Upper lobe of left lung (tissue), 6 donors: ENCODE measurements at regions not wholly inside any gene's neighbourhood (a gene's known extent, or its start where the extent isn't known, plus 50 kb on each side); places are given as distances from the start of the nearest gene placed in this dataset.
"Not testable (repeated sequence)": the region's sequence is repeated elsewhere in the genome, so short reads cannot be mapped to it uniquely, and the experiment has no call there.

Experiments
- ATAC-seq, 2 donors: fragments of 200-7000 bp; cut with Tn5 transposase; one replicate each; pipeline ENCODE4 v1.9.1; 2022; ENCODE audit warnings: mild to moderate bottlenecking in 2 of 2, moderate library complexity in 2 of 2; ENCODE audit not compliant: low FRiP score in 2 of 2
- DNase-seq, 2 donors: peaks; one replicate each; pipeline ENCODE4 v3.0.0-alpha.2; 2019 to 2020
- H3K27ac ChIP-seq, 4 donors: fragments of 200-600 bp; sonication (generic); one replicate each; pipeline ENCODE4 v1.5.1; 2016 to 2019
- H3K27me3 ChIP-seq, 4 donors: fragments of 200-600 bp; sonication (generic); one replicate each; pipeline ENCODE4 v1.5.1; 2017 to 2019
- H3K36me3 ChIP-seq, 4 donors: fragments of 200-600 bp; sonication (generic); one replicate each; pipeline ENCODE4 v1.5.1; 2016 to 2019
- H3K4me1 ChIP-seq, 4 donors: fragments of 200-600 bp; sonication (generic); one replicate each; pipeline ENCODE4 v1.5.1; 2018 to 2019
- H3K4me3 ChIP-seq, 4 donors: fragments of 200-600 bp; sonication (generic); one replicate each; pipeline ENCODE4 v1.5.1; 2017 to 2019; ENCODE audit warnings: mild to moderate bottlenecking in 2 of 4, moderate library complexity in 1 of 4
- H3K9me3 ChIP-seq, 4 donors: fragments of 200-600 bp; sonication (generic); one replicate each; pipeline ENCODE4 v1.5.1; 2018 to 2019
- EP300 ChIP-seq, 4 donors: sonication (generic); formaldehyde crosslinking; IDR thresholded peaks; one replicate each; pipeline ENCODE4 v1.5.1; 2017; ENCODE audit warnings: antibody characterized with exemption in 4 of 4, control low read depth in 2 of 4
- POLR2A ChIP-seq, 4 donors: fragments of 450-650 bp; IDR thresholded peaks; one replicate each; pipeline ENCODE4 v1.5.1; 2016 to 2017; ENCODE audit warnings: antibody characterized with exemption in 4 of 4, mild to moderate bottlenecking in 2 of 4
- POLR2AphosphoS5 ChIP-seq, 2 donors: sonication (generic); formaldehyde crosslinking; IDR thresholded peaks; one replicate each; pipeline ENCODE4 v1.5.1; 2017; ENCODE audit warnings: antibody characterized with exemption in 2 of 2
- WGBS, 2 donors: methylation state at CpG; one replicate each; pipeline ENCODE4 v1.1.5; 2017 to 2018; 5-methylcytosine and 5-hydroxymethylcytosine counted together
- TF ChIP-seq, protein P1 (sequence below), 6 experiments: fragments of 450-650 bp in 4 of 6; fragments of 200-600 bp in 2 of 6; sonication (generic) in 2 of 6; IDR thresholded peaks; one replicate each; pipeline ENCODE4 v1.5.1; 2016 to 2019; ENCODE audit warnings: antibody characterized with exemption in 6 of 6
- donor health status: DM: no; HTN: no; CAD: no; lungs with moderate emphysema.
- donor health status: DM: no; HTN: yes; CAD: no; lungs with severe emphysema.

GRCh38 chr7:28329661-28330363 lies 82.5 kb upstream of the CREB5 start:
- H3K9me3 ChIP-seq = no peaks in the 10 kb centered on the region
- H3K4me1 ChIP-seq = no peaks in the 10 kb centered on the region
- no peaks in the 10 kb centered on the region for H3K36me3 ChIP-seq
- no peak overlapping the region for H3K4me3 ChIP-seq
- DNase-seq = no peak
- no peak for TF ChIP-seq EP300 (IDR thresholded peaks at IDR 0.05)
- no peak for TF ChIP-seq POLR2A (IDR thresholded peaks at IDR 0.05)
- H3K27me3 ChIP-seq = no peaks in the 10 kb centered on the region
- peak in 1 of 2 donors; percentile 68 for ATAC-seq
- no peak overlapping the region for H3K27ac ChIP-seq
- WGBS, 2 donors = 24 to 39% methylated on average over 6 of the region's 6 CpGs

DNA sequence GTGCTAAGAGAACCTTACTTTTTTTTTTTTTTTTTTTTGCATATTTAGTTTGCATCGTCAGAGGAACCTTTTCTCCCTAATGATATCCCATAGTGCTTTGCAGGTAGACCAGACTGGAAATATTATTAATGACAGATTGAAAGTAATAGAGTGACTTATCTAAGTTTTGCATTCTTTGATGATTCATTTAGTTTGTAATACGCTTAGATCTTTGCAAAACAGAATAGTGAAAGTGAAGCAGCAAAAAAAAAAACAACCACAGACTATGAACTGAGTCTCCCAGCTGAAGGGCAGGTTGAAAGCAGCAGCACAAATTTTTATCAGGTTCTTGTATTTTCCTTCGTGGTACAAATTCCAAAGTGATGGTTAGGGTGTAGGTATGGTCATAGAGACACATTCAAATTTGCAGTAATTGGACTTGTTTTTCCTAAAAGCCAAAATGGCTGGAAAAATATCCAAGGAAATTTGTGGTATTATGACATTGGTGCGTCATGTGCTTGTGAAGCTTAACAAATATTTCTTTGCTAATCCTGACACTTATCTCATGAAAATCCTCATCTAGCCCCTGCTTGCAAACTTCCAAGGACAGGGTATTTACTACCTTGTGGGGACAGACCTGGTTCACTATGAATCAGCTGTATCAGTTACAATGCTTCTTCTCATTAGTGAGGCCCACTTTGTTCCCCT lies 81.8 kb upstream of the CREB5 start:
- Histone ChIP-seq H3K27me3 (no peaks in the 10 kb centered on the region), H3K36me3 (no peaks in the 10 kb centered on the region), H3K4me1 (no peaks in the 10 kb centered on the region), H3K9me3 (no peaks in the 10 kb centered on the region), H3K4me3 (no peak overlapping the region), H3K27ac (no peak overlapping the region)
- TF ChIP-seq EP300 (IDR thresholded peaks at IDR 0.05) (no peak), POLR2A (IDR thresholded peaks at IDR 0.05) (no peak), POLR2AphosphoS5 (IDR thresholded peaks at IDR 0.05) (no peak)
- TF ChIP-seq, protein P1, sequence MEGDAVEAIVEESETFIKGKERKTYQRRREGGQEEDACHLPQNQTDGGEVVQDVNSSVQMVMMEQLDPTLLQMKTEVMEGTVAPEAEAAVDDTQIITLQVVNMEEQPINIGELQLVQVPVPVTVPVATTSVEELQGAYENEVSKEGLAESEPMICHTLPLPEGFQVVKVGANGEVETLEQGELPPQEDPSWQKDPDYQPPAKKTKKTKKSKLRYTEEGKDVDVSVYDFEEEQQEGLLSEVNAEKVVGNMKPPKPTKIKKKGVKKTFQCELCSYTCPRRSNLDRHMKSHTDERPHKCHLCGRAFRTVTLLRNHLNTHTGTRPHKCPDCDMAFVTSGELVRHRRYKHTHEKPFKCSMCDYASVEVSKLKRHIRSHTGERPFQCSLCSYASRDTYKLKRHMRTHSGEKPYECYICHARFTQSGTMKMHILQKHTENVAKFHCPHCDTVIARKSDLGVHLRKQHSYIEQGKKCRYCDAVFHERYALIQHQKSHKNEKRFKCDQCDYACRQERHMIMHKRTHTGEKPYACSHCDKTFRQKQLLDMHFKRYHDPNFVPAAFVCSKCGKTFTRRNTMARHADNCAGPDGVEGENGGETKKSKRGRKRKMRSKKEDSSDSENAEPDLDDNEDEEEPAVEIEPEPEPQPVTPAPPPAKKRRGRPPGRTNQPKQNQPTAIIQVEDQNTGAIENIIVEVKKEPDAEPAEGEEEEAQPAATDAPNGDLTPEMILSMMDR (IDR thresholded peaks at IDR 0.05) = no peak
- 55 to 58% methylated on average over 4 of the region's 4 CpGs for WGBS, 2 donors
- DNase-seq = no peak
- ATAC-seq = peak in 1 of 2 donors; percentile 33

- Histone ChIP-seq H3K36me3 (no peaks in the 10 kb centered on the region), H3K27ac (no peak overlapping the region), H3K27me3 (no peaks in the 10 kb centered on the region), H3K4me1 (no peaks in the 10 kb centered on the region), H3K9me3 (no peaks in the 10 kb centered on the region), H3K4me3 (no peak overlapping the region)
- no peak for TF ChIP-seq EP300 (IDR thresholded peaks at IDR 0.05)
- TF ChIP-seq, protein P1 (IDR thresholded peaks at IDR 0.05) = no peak
- 78 to 87% methylated on average over 4 of the region's 4 CpGs for WGBS, 2 donors
- DNase-seq (no peak), ATAC-seq (peak in 1 of 2 donors; percentile 58)
These were observed 80.3 kb upstream of the CREB5 start for GRCh38 chr7:28332046-28332445.

DNA sequence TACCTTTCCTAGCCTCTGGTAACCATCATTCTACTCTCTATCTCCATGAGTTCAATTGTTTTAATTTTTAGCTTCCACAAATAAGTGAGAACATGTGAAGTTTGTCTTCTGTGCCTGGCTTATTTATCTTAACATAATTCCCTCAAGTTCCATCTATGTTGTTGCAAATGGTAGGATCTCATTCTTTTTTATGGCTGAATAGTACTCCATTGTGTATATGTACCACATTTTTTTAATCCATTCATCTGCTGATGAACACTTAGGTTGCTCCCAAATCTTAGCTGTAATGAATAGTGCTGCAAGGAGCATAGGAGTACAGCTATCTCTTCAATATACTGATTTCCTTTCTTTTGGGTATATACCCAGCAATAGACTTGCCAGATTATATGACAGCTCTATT lies 78.8 kb upstream of the CREB5 start:
- H3K27me3 ChIP-seq, ATAC-seq, DNase-seq, H3K9me3 ChIP-seq, H3K36me3 ChIP-seq, H3K4me1 ChIP-seq, H3K4me3 ChIP-seq, H3K27ac ChIP-seq: not testable (repeated sequence)

DNA sequence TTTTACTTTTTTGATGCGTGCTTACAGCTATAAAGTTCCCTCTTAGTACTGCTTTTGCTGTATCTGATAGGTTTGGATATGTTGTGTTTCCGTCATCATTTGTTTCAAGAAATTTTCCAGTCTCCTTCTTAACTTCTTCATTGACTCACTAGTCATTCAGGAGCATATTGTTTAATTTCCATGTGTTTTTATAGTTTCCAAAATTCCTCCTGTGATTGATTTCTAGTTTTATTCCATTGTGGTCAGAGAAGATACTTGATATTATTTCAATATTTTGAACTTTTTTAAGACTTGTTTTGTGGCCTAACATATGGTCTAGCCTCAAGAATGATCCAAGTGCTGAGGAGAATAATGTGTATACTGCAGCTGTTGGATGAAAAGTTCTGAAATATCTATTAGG lies 75.5 kb upstream of the CREB5 start:
- no peaks in the 10 kb centered on the region for H3K9me3 ChIP-seq
- DNase-seq (no peak), ATAC-seq (no peak)
- no peaks in the 10 kb centered on the region for H3K4me1 ChIP-seq
- no peaks in the 10 kb centered on the region for H3K27me3 ChIP-seq
- TF ChIP-seq EP300 (IDR thresholded peaks at IDR 0.05) = no peak
- TF ChIP-seq, protein P1 (IDR thresholded peaks at IDR 0.05) = no peak
- TF ChIP-seq POLR2AphosphoS5 (IDR thresholded peaks at IDR 0.05) = no peak
- no peak for TF ChIP-seq POLR2A (IDR thresholded peaks at IDR 0.05)
- H3K4me3 ChIP-seq = no peak overlapping the region
- no peak overlapping the region for H3K27ac ChIP-seq
- 95% methylated on average over 2 of the region's 2 CpGs for WGBS, 2 donors
- no peaks in the 10 kb centered on the region for H3K36me3 ChIP-seq

- no peak for DNase-seq
- no peak for TF ChIP-seq EP300 (IDR thresholded peaks at IDR 0.05)
- TF ChIP-seq POLR2A (IDR thresholded peaks at IDR 0.05) = no peak
- no peak for TF ChIP-seq POLR2AphosphoS5 (IDR thresholded peaks at IDR 0.05)
- TF ChIP-seq, protein P1 (IDR thresholded peaks at IDR 0.05) = no peak
- Histone ChIP-seq H3K9me3 (no peaks in the 10 kb centered on the region), H3K27me3 (no peaks in the 10 kb centered on the region), H3K36me3 (no peaks in the 10 kb centered on the region), H3K4me1 (no peaks in the 10 kb centered on the region), H3K4me3 (no peak overlapping the region), H3K27ac (no peak overlapping the region)
- no peak for ATAC-seq
- 64 to 76% methylated on average over 3 of the region's 3 CpGs for WGBS, 2 donors
These were observed 74.3 kb upstream of the CREB5 start for GRCh38 chr7:28338041-28338440.
